Hepatocyte (in vitro differentiated cells): ENCODE measurements at regions not wholly inside any gene's neighbourhood (a gene's known extent, or its start where the extent isn't known, plus 50 kb on each side); places are given as distances from the start of the nearest gene placed in this dataset.

Source experiments
- DNase-seq: peaks from one replicate; pipeline ENCODE4 v3.0.0-alpha.2; 2016; ENCODE audit warnings: low spot score
- H2AFZ ChIP-seq: fragments of 200-600 bp; sonication (generic); 2 replicates; pipeline ENCODE4 v1.6.0; 2016; ENCODE audit warnings: antibody characterized with exemption, mild to moderate bottlenecking
- H3K27ac ChIP-seq: fragments of 200-600 bp; sonication (generic); 2 replicates; pipeline ENCODE4 v1.5.1; 2016; ENCODE audit warnings: mild to moderate bottlenecking
- H3K27me3 ChIP-seq: fragments of 200-600 bp; sonication (generic); 2 replicates; pipeline ENCODE4 v1.6.1; 2016
- H3K36me3 ChIP-seq: fragments of 200-600 bp; sonication (generic); replicated peaks from 2 replicates; pipeline ENCODE4 v1.5.1; 2016; ENCODE audit warnings: low read depth; ENCODE audit not compliant: insufficient read depth
- H3K4me1 ChIP-seq: fragments of 200-600 bp; sonication (generic); 2 replicates; pipeline ENCODE4 v1.5.1; 2016; ENCODE audit warnings: mild to moderate bottlenecking, moderate library complexity; ENCODE audit not compliant: insufficient read depth
- H3K4me2 ChIP-seq: fragments of 200-600 bp; sonication (generic); 2 replicates; pipeline ENCODE4 v1.6.0; 2016
- H3K4me3 ChIP-seq: fragments of 200-600 bp; sonication (generic); 2 replicates; pipeline ENCODE4 v1.5.1; 2016; ENCODE audit warnings: mild to moderate bottlenecking
- H3K79me2 ChIP-seq: fragments of 200-600 bp; sonication (generic); 2 replicates; pipeline ENCODE4 v1.6.0; 2017; ENCODE audit warnings: mild to moderate bottlenecking
- H3K9me2 ChIP-seq: fragments of 200-600 bp; sonication (generic); replicated peaks from 2 replicates; pipeline ENCODE4 v1.6.0; 2017; ENCODE audit warnings: mild to moderate bottlenecking; ENCODE audit not compliant: insufficient read depth
- H3K9me3 ChIP-seq: fragments of 200-600 bp; sonication (generic); 2 replicates; pipeline ENCODE4 v1.5.1; 2016; ENCODE audit warnings: low read depth, mild to moderate bottlenecking
- H4K20me1 ChIP-seq: fragments of 200-600 bp; sonication (generic); 2 replicates; pipeline ENCODE4 v1.6.0; 2016; ENCODE audit warnings: mild to moderate bottlenecking; ENCODE audit not compliant: insufficient read depth, poor library complexity, severe bottlenecking
- CTCF ChIP-seq: fragments of 200-600 bp; sonication (generic); IDR thresholded peaks from 2 replicates; pipeline ENCODE4 v1.5.1; 2016; ENCODE audit warnings: antibody characterized with exemption, mild to moderate bottlenecking; ENCODE audit not compliant: poor library complexity
- EZH2 ChIP-seq: fragments of 200-600 bp; sonication (generic); IDR thresholded peaks from 2 replicates; pipeline ENCODE4 v1.6.1; 2016; ENCODE audit warnings: antibody characterized with exemption, mild to moderate bottlenecking, borderline replicate concordance
- EZH2phosphoT487 ChIP-seq: fragments of 200-600 bp; sonication (generic); IDR thresholded peaks from one replicate; pipeline ENCODE4 v1.6.1; 2018; ENCODE audit warnings: antibody characterized with exemption, mild to moderate bottlenecking, low read depth, moderate library complexity; ENCODE audit not compliant: unreplicated experiment, severe bottlenecking
- WGBS: methylation state at CpG from one replicate; pipeline ENCODE4 v1.1.6; 2016; ENCODE audit warnings: low lambda C conversion rate; ENCODE audit errors: missing lambda C conversion rate; 5-methylcytosine and 5-hydroxymethylcytosine counted together

GRCh38 chr20:11682285-11682684 is 235.4 kb upstream of the BTBD3 start:
- Histone ChIP-seq H3K79me2 (no peaks in the 10 kb centered on the region), H3K4me1 (peaks cover 10% of the 10 kb centered on the region), H3K4me2 (no peak overlapping the region), H3K36me3 (no peaks in the 10 kb centered on the region), H4K20me1 (no peaks in the 10 kb centered on the region), H3K9me2 (no peaks in the 10 kb centered on the region), H3K27me3 (no peaks in the 10 kb centered on the region), H2AFZ (no peak overlapping the region), H3K4me3 (no peak overlapping the region), H3K27ac (no peak overlapping the region), H3K9me3 (no peaks in the 10 kb centered on the region)
- whole genome bisulfite sequencing: 39% methylated on average over 3 of the region's 3 CpGs
- no peak for TF ChIP-seq EZH2phosphoT487
- TF ChIP-seq CTCF: no peak
- no peak for TF ChIP-seq EZH2
- DNase-seq: no peak

GRCh38 chr20:11686195-11686594 is 231.5 kb upstream of the BTBD3 start:
- Histone ChIP-seq H3K4me2 (peak overlapping the region; percentile 89), H3K4me3 (no peak overlapping the region), H3K27me3 (no peaks in the 10 kb centered on the region), H2AFZ (peak overlapping the region; percentile 95), H4K20me1 (no peaks in the 10 kb centered on the region), H3K9me2 (no peaks in the 10 kb centered on the region), H3K4me1 (peaks cover 12% of the 10 kb centered on the region), H3K79me2 (no peaks in the 10 kb centered on the region), H3K36me3 (no peaks in the 10 kb centered on the region), H3K27ac (no peak overlapping the region), H3K9me3 (no peaks in the 10 kb centered on the region)
- DNase-seq: no peak
- WGBS: 66% methylated on average over 4 of the region's 4 CpGs
- TF ChIP-seq EZH2phosphoT487 (no peak), CTCF (no peak), EZH2 (no peak)

GRCh38 chr20:11686820-11687543 is 230.7 kb upstream of the BTBD3 start:
- peak; percentile 46 for DNase-seq
- peaks cover 12% of the 10 kb centered on the region for H3K4me1 ChIP-seq
- no peaks in the 10 kb centered on the region for H3K36me3 ChIP-seq
- H2AFZ ChIP-seq: peak overlapping the region; percentile 95
- peak overlapping the region; percentile 82 for H3K27ac ChIP-seq
- no peak for TF ChIP-seq EZH2phosphoT487
- H3K79me2 ChIP-seq: no peaks in the 10 kb centered on the region
- H3K4me2 ChIP-seq: peak overlapping the region; percentile 89
- H3K9me2 ChIP-seq: no peaks in the 10 kb centered on the region
- peak overlapping the region; percentile 17 for H3K4me3 ChIP-seq
- H3K9me3 ChIP-seq: no peaks in the 10 kb centered on the region
- 16% methylated on average over 41 of the region's 42 CpGs for WGBS
- H3K27me3 ChIP-seq: no peaks in the 10 kb centered on the region
- no peaks in the 10 kb centered on the region for H4K20me1 ChIP-seq

- peak overlapping the region; percentile 95 for H2AFZ ChIP-seq
- peak overlapping the region; percentile 82 for H3K27ac ChIP-seq
- H3K4me2 ChIP-seq: peak overlapping the region; percentile 89
- no peaks in the 10 kb centered on the region for H3K9me2 ChIP-seq
- no peak for TF ChIP-seq CTCF
- no peak for TF ChIP-seq EZH2
- no peak for TF ChIP-seq EZH2phosphoT487
- peak overlapping the region; percentile 17 for H3K4me3 ChIP-seq
- H3K27me3 ChIP-seq: no peaks in the 10 kb centered on the region
- WGBS: 47% methylated on average over 7 of the region's 7 CpGs
- no peaks in the 10 kb centered on the region for H4K20me1 ChIP-seq
- H3K9me3 ChIP-seq: no peaks in the 10 kb centered on the region
- H3K4me1 ChIP-seq: peaks cover 12% of the 10 kb centered on the region
- H3K36me3 ChIP-seq: no peaks in the 10 kb centered on the region
- H3K79me2 ChIP-seq: no peaks in the 10 kb centered on the region
- peak; percentile 69 for DNase-seq
These were observed 230.0 kb upstream of the BTBD3 start for GRCh38 chr20:11687546-11688292.
